Activated CD8-positive, alpha-beta T cell treated with anti-CD3 and anti-CD28 coated beads, Interleukin-2, amount 10 ng/mL, durations not matched to agents 7 days and 5 days (primary cell): ENCODE measurements at regions not wholly inside any gene's neighbourhood (a gene's known extent, or its start where the extent isn't known, plus 50 kb on each side); places are given as distances from the start of the nearest gene placed in this dataset.

Experiments
- ATAC-seq: fragments of 150-1000 bp; cut with Tn5 transposase; one replicate; pipeline ENCODE4 v1.10.0; 2021; ENCODE audit warnings: moderate library complexity
- CTCF ChIA-PET: fragments of 350-600 bp; sonication (Branson Sonifier 250); formaldehyde crosslinking; loops from one replicate; lab custom pipeline; 2021; ENCODE audit warnings: antibody characterized with exemption; lab: Charles Lee
- POLR2A ChIA-PET: fragments of 350-600 bp; sonication (Branson Sonifier 250); formaldehyde crosslinking; loops from one replicate; lab custom pipeline; 2021; ENCODE audit warnings: antibody characterized with exemption; lab: Charles Lee
- DNase-seq: peaks from one replicate; pipeline ENCODE4 v3.0.0-alpha.2; 2020
- H3K27ac Mint-ChIP-seq: one replicate; pipeline ENCODE4 v1.8.0; 2021; ENCODE audit warnings: mild to moderate bottlenecking, mixed read lengths
- H3K27me3 Mint-ChIP-seq: one replicate; pipeline ENCODE4 v1.8.0; 2021; ENCODE audit warnings: low read depth, mixed read lengths
- H3K36me3 Mint-ChIP-seq: one replicate; pipeline ENCODE4 v1.8.0; 2021; ENCODE audit warnings: low read depth, mixed read lengths
- H3K4me1 Mint-ChIP-seq: one replicate; pipeline ENCODE4 v1.8.0; 2021; ENCODE audit warnings: low read depth, mixed read lengths
- H3K4me3 Mint-ChIP-seq: one replicate; pipeline ENCODE4 v1.8.0; 2021; ENCODE audit warnings: mild to moderate bottlenecking, mixed read lengths
- H3K9me3 Mint-ChIP-seq: one replicate; pipeline ENCODE4 v1.8.0; 2022; ENCODE audit warnings: mixed read lengths; ENCODE audit not compliant: insufficient read depth

- Mint-ChIP-seq H3K27me3 (peaks cover 26% of the 10 kb centered on the region), H3K4me1 (no peaks in the 10 kb centered on the region), H3K36me3 (no peaks in the 10 kb centered on the region), H3K4me3 (no peak overlapping the region), H3K9me3 (peaks cover 8% of the 10 kb centered on the region), H3K27ac (no peak overlapping the region)
- DNase-seq, result no peak
- CTCF ChIA-PET, result no interaction called here
- POLR2A ChIA-PET, result interaction anchor here (0.8 kb wide), 1 partner anchor 10 kb away, joined by 3 read pairs; no protein-coding TSS in a partner anchor
- ATAC-seq, result no peak
Observed at GRCh38 chr17:27398691-27399090, 57.6 kb upstream of the KSR1 start.

- no peaks in the 10 kb centered on the region for H3K36me3 Mint-ChIP-seq
- ChIA-PET CTCF (no interaction called here), POLR2A (no interaction called here)
- H3K27ac Mint-ChIP-seq, result no peak overlapping the region
- no peak for DNase-seq
- H3K4me1 Mint-ChIP-seq, result no peaks in the 10 kb centered on the region
- peaks cover 12% of the 10 kb centered on the region for H3K27me3 Mint-ChIP-seq
- ATAC-seq, result no peak
- H3K4me3 Mint-ChIP-seq, result no peak overlapping the region
- H3K9me3 Mint-ChIP-seq, result no peaks in the 10 kb centered on the region
Observed at GRCh38 chr17:27400991-27401390, 55.3 kb upstream of the KSR1 start.

GRCh38 chr17:27402943-27403342 is 53.3 kb upstream of the KSR1 start:
- Mint-ChIP-seq H3K4me1 (no peaks in the 10 kb centered on the region), H3K36me3 (no peaks in the 10 kb centered on the region), H3K9me3 (no peaks in the 10 kb centered on the region), H3K27ac (no peak overlapping the region), H3K4me3 (no peak overlapping the region), H3K27me3 (peaks cover 9% of the 10 kb centered on the region)
- no peak for ATAC-seq
- CTCF ChIA-PET, result no interaction called here
- DNase-seq, result no peak
- POLR2A ChIA-PET, result no interaction called here

- Mint-ChIP-seq H3K4me3 (no peak overlapping the region), H3K36me3 (no peaks in the 10 kb centered on the region), H3K27ac (no peak overlapping the region), H3K4me1 (no peaks in the 10 kb centered on the region), H3K27me3 (peaks cover 9% of the 10 kb centered on the region), H3K9me3 (no peaks in the 10 kb centered on the region)
- CTCF ChIA-PET, result no interaction called here
- ATAC-seq (no peak), DNase-seq (no peak)
- POLR2A ChIA-PET, result no interaction called here
Observed at GRCh38 chr17:27403480-27404005, 52.7 kb upstream of the KSR1 start.

- peaks cover 10% of the 10 kb centered on the region for H3K27me3 Mint-ChIP-seq
- H3K9me3 Mint-ChIP-seq, result no peaks in the 10 kb centered on the region
- no peaks in the 10 kb centered on the region for H3K36me3 Mint-ChIP-seq
- CTCF ChIA-PET, result interaction anchor here (1.2 kb wide), 1 partner anchor 9 kb away, joined by 3 read pairs; no protein-coding TSS in a partner anchor
- POLR2A ChIA-PET, result no interaction called here
- H3K4me3 Mint-ChIP-seq, result no peak overlapping the region
- H3K4me1 Mint-ChIP-seq, result no peaks in the 10 kb centered on the region
- ATAC-seq (no peak), DNase-seq (no peak)
- no peak overlapping the region for H3K27ac Mint-ChIP-seq
Observed at GRCh38 chr17:27404676-27405075, 51.6 kb upstream of the KSR1 start.
